Upper lobe of right lung (tissue), 1 donor: ENCODE measurements at regions not wholly inside any gene's neighbourhood (a gene's known extent, or its start where the extent isn't known, plus 50 kb on each side); places are given as distances from the start of the nearest gene placed in this dataset.
"Not testable (repeated sequence)": the region's sequence is repeated elsewhere in the genome, so short reads cannot be mapped to it uniquely, and the experiment has no call there.

Source experiments
- ATAC-seq: fragments of 200-7000 bp; cut with Tn5 transposase; one replicate; pipeline ENCODE4 v1.9.1; 2020; ENCODE audit warnings: mild to moderate bottlenecking, moderate library complexity
- DNase-seq: peaks from one replicate; pipeline ENCODE4 v3.0.0-alpha.2; 2020
- H3K27ac ChIP-seq: fragments of 200-600 bp; one replicate; pipeline ENCODE4 v1.8.0; 2022
- H3K27me3 ChIP-seq: fragments of 200-600 bp; one replicate; pipeline ENCODE4 v1.8.0; 2022; ENCODE audit warnings: mild to moderate bottlenecking
- H3K36me3 ChIP-seq: fragments of 200-600 bp; one replicate; pipeline ENCODE4 v1.8.0; 2022
- H3K4me1 ChIP-seq: fragments of 200-600 bp; one replicate; pipeline ENCODE4 v1.8.0; 2022
- H3K4me3 ChIP-seq: fragments of 200-600 bp; one replicate; pipeline ENCODE4 v1.8.0; 2022; ENCODE audit warnings: mild to moderate bottlenecking
- H3K9me3 ChIP-seq: fragments of 200-600 bp; one replicate; pipeline ENCODE4 v1.8.0; 2022
- CTCF ChIP-seq: fragments of 200-600 bp; IDR thresholded peaks from one replicate; pipeline ENCODE4 v1.8.0; 2022; ENCODE audit warnings: antibody characterized with exemption
- intact Hi-C: fragments of 100-400 bp; cut with DNase I; formaldehyde crosslinking; loops from one replicate; pipeline ENCODE4 v1.11.0; 2022
- donor health status: DM: no; HTN: yes; CAD: no; lungs with severe emphysema.

- Histone ChIP-seq H3K4me1 (no peaks in the 10 kb centered on the region), H3K27ac (no peak overlapping the region), H3K4me3 (no peak overlapping the region), H3K36me3 (no peaks in the 10 kb centered on the region), H3K9me3 (no peaks in the 10 kb centered on the region), H3K27me3 (no peaks in the 10 kb centered on the region)
- DNase-seq (no peak), ATAC-seq (no peak)
- intact Hi-C loops = no loop called here
- no peak for TF ChIP-seq CTCF
Measured at GRCh38 chr7:152956006-152956405, 196.5 kb downstream of the ACTR3B start.

GRCh38 chr7:152959610-152960009 is 200.1 kb downstream of the ACTR3B start:
- H3K4me1 ChIP-seq = no peaks in the 10 kb centered on the region
- H3K27ac ChIP-seq = no peak overlapping the region
- no peaks in the 10 kb centered on the region for H3K36me3 ChIP-seq
- H3K27me3 ChIP-seq = no peaks in the 10 kb centered on the region
- ATAC-seq (no peak), DNase-seq (no peak)
- no peak overlapping the region for H3K4me3 ChIP-seq
- intact Hi-C loops = no loop called here
- TF ChIP-seq CTCF = no peak
- H3K9me3 ChIP-seq = no peaks in the 10 kb centered on the region

- H3K36me3 ChIP-seq, H3K9me3 ChIP-seq, H3K27ac ChIP-seq, H3K4me1 ChIP-seq, intact Hi-C loops, H3K4me3 ChIP-seq, DNase-seq, H3K27me3 ChIP-seq, ATAC-seq: not testable (repeated sequence)
Measured at GRCh38 chr7:152961796-152962195, 202.2 kb downstream of the ACTR3B start.

GRCh38 chr7:152966189-152966588 is 206.6 kb downstream of the ACTR3B start:
- ATAC-seq (no peak), DNase-seq (no peak)
- Histone ChIP-seq H3K4me1 (no peaks in the 10 kb centered on the region), H3K36me3 (no peaks in the 10 kb centered on the region), H3K9me3 (no peaks in the 10 kb centered on the region), H3K27me3 (no peaks in the 10 kb centered on the region), H3K27ac (no peak overlapping the region), H3K4me3 (no peak overlapping the region)
- intact Hi-C loops = no loop called here
- TF ChIP-seq CTCF = no peak

- TF ChIP-seq CTCF = no peak
- Histone ChIP-seq H3K9me3 (no peaks in the 10 kb centered on the region), H3K36me3 (no peaks in the 10 kb centered on the region), H3K4me3 (no peak overlapping the region), H3K27me3 (no peaks in the 10 kb centered on the region), H3K4me1 (no peaks in the 10 kb centered on the region), H3K27ac (no peak overlapping the region)
- DNase-seq (no peak), ATAC-seq (no peak)
- intact Hi-C loops = no loop called here
Measured at GRCh38 chr7:152967958-152968357, 208.4 kb downstream of the ACTR3B start.

- Histone ChIP-seq H3K27me3 (no peaks in the 10 kb centered on the region), H3K9me3 (no peaks in the 10 kb centered on the region), H3K36me3 (no peaks in the 10 kb centered on the region), H3K27ac (no peak overlapping the region), H3K4me3 (no peak overlapping the region), H3K4me1 (no peaks in the 10 kb centered on the region)
- ATAC-seq (no peak), DNase-seq (no peak)
- intact Hi-C loops = no loop called here
- TF ChIP-seq CTCF = no peak
Measured at GRCh38 chr7:152968514-152968913, 209.0 kb downstream of the ACTR3B start.
